GM18508 (cell line): ENCODE measurements at regions not wholly inside any gene's neighbourhood (a gene's known extent, or its start where the extent isn't known, plus 50 kb on each side); places are given as distances from the start of the nearest gene placed in this dataset.

ENCODE experiments used
- ATAC-seq: cut with Tn5 transposase; IDR thresholded peaks from one replicate; pipeline ENCODE4 v1.9.1; 2021; ENCODE audit warnings: moderate number of reproducible peaks; ENCODE audit not compliant: insufficient read depth, unreplicated experiment

DNA sequence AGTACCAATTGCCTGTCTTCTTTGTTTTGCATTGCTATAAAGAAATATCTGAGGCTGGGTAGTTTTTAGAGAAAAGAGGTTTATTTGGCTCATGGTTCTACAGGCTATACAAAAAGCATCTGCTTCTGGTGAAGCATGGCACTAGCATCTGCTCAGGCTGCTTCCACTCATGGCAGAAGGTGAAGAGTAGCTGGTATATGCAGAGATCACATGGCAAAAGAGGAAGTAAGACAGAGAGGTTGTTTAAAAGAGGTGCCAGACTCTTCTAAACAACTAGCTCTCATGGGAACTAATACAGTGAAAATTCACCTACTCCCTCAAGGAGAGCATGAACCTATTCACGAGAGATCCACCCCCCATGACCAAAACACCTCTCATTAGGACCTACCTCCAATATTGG lies 56.7 kb upstream of the GUCA2B start:
- no peak for ATAC-seq

DNA sequence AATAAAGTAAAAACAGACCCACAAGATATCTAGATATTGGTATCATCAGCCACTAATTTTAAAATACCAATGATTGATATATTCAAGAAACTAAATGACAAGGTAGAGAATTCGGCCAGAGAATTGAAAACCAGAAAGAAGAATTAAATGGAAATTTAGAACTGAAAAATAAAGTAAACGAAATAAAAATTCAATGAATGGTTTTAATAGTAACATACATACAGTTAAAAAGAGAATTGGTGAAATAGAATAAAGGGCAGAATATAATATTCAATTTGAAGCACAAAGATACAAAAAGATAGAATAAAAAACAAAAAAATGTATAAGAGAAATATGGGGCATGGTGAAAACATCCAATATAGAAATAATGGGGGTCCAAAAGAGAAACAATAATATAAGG lies 64.0 kb upstream of the GUCA2B start:
- no peak for ATAC-seq

GRCh38 chr1:42086146-42086545 lies 67.1 kb upstream of the GUCA2B start:
- no peak for ATAC-seq

- ATAC-seq, result no peak
Measured at GRCh38 chr1:42085596-42085995, 67.6 kb upstream of the GUCA2B start.

GRCh38 chr1:42081475-42081874 lies 71.7 kb upstream of the GUCA2B start:
- no peak for ATAC-seq

DNA sequence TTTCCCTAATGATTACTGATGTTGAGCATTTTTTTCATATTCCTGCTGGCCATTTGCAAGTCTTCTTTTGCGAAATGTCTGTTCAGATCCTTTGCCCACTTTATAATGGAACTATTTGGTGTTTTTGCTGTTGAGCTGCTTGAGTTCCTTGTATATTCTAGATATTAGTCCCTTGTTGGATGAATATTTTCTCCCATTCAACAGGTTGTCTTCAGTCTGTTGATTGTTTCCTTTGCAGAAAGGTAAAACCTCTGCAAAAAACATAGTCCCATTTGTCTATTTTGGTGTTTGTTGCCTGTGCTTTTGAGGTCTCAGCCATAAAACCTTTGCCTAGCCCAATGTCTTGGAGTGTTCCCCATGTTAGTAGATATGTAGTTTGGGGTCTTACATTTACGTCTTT lies 78.0 kb upstream of the GUCA2B start:
- ATAC-seq, result no peak

GRCh38 chr1:42070996-42071395 lies 82.2 kb upstream of the GUCA2B start:
- no peak for ATAC-seq

DNA sequence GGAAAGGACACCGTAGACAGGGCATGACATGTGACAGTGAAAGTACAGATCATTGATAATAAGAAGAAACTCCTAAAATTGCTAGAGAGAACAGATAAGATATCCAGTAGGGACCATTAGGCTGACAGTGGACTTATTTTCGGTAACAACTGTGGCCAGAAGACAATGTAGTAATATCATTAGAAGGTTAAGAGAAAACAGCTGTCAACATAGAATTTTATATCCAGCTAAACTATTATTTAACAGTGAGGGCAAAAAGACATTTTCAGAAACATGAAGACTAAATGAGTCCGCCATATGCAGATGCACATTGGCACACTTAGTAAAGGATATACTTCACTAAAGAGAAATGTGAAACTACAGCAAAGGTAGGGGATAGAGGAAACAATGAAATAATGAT lies 95.4 kb upstream of the GUCA2B start:
- ATAC-seq, result no peak

DNA sequence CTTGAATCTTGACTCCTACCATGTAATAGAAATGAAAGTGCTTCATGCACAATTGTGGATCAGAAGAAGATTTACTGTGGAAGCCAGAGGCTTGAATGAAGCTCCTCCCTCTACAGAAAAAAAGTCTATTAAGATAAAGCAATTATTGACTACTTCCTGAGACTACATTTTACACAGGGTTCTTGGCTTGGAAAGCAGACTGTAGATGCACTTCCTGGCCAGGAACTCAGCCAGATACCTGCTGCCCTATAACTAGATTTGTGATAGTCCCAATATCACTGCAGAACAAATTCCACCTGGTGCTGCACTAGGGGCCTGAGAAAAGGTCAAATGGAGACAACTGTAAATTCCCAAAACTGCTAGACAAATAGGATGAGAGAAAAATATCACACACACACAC lies 96.8 kb upstream of the GUCA2B start:
- ATAC-seq, result no peak

- ATAC-seq, result no peak
Measured at GRCh38 chr1:42055061-42055460, 98.1 kb upstream of the GUCA2B start.

DNA sequence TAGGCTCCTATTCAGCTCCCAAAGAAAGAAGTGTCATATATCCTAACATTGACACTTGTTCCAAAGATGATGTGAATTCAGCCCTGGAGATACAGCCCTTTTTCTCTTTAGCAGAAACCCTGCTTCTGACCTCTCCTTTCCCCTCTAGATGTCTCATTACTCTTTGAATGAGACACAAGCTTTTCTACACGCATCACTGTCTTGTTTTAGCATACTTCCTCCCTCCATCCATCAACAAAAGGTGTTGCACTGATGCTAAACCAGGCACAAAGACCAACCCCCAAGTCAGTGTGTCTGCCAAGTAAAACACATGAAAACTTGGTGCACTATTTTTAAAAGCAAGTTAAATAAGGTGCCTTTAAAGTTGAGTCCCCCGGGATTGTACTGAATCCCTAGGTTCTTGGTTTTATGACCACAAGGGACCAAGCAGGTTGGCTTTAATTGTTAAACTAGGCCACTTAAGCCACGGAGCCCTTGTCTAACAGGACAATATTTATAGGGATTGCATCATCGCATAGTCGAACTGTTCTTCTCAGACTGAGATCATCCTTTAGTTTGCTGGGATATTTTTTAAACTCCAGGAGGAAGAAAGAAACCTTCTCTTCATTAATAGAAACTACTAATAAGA lies 101.0 kb upstream of the GUCA2B start:
- no peak for ATAC-seq

DNA sequence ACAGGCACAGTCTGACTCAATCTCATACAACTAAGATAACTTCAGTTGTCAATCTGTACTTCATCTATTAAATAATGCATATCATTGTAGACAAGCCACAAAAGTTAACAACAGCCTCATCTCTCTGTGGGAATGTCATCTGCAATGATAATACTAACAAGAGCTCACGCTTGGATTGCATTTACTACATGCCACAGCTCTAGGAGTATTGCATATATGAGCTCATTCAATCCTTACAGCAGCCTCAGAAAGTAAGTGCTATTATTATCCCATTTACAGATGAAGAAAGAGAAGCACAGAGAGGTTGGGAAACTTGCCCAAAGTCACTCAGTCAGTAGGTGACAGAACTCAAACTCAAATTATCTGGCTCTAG lies 105.7 kb upstream of the GUCA2B start:
- no peak for ATAC-seq

DNA sequence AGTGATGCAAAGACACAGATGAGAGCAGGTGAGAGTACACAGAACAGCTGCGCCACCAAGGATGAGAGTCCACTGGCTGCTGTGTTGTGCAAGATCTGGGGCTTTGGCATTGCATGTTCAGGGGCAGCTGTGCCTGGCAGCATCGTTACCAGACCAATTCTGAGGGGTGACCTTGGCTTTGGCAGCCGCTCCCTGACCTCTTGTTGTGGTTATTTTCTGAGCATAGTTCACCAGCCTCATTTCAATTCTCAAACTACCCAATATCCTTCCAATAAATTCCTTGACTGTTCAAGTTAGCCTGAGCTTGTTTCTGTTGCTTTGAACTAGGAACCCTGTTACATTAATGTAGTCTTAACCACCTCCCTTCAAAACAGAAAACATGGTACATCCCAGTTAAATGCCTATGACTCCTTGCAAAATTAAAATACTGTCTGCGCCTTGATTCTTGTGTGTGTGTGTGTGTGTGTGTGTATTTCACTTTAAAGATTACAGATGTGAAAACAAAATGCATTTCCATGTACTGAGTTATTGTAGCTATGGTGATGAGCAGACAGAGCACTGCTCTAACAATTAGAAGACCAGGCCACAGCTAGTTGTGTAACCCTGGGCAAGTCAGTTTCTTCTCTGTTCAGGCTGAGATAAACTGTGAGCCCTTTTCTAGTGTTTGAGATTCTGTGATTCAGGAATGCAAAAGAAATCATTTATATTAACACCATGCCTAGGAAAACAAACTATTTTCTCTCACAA lies 106.3 kb upstream of the GUCA2B start:
- no peak for ATAC-seq

DNA sequence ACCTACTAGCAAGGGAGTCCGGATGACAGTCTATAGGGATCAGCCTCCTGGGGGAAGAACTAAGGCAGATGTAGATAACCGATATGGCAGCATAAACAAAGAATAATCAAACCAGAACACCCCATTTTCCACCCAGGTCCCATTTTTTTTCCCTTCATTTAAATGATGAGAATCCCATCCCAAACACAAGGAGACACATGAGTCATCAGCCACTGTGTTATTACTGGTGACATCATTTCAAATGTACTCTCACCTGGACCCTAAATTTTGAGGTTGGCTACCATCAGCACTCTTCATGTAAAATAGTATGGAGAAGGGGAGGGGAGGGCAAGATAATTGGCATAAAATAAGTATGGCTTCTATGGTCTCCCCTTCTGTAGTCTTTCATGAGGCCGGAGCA lies 108.9 kb upstream of the GUCA2B start:
- ATAC-seq, result no peak

DNA sequence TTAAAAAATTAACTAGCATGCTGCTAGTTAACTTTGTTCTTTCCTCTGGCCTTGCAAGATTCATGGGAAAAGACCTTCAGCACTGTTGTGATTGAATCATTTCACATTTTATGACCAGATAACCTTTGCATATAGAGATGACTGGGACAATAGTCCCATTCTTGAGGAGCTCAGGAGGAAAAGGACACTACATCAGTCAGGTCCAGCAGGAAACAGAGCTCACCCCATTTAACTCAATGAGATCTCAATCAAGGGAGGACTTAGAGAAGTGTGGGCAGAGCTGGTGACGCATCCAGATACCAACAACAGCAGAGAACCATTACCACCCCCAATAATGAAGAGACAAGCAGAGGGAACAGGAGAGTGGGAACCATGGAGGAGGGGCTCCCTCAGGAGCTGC lies 109.4 kb upstream of the GUCA2B start:
- ATAC-seq, result no peak

GRCh38 chr1:42043182-42043581 lies 110.0 kb upstream of the GUCA2B start:
- no peak for ATAC-seq

- ATAC-seq, result no peak
Measured at GRCh38 chr1:42041031-42041430, 112.2 kb upstream of the GUCA2B start.

GRCh38 chr1:42040159-42040558 lies 113.1 kb upstream of the GUCA2B start:
- ATAC-seq, result no peak

GRCh38 chr1:42038261-42038660 lies 114.9 kb upstream of the GUCA2B start:
- ATAC-seq, result no peak

- no peak for ATAC-seq
Measured at GRCh38 chr1:42037586-42037985, 115.6 kb upstream of the GUCA2B start.

GRCh38 chr1:42037161-42037560 lies 116.0 kb upstream of the GUCA2B start:
- ATAC-seq, result no peak
